ENCODE measurements at regions not wholly inside any gene's neighbourhood (a gene's known extent, or its start where the extent isn't known, plus 50 kb on each side); places are given as distances from the start of the nearest gene placed in this dataset.

DNA sequence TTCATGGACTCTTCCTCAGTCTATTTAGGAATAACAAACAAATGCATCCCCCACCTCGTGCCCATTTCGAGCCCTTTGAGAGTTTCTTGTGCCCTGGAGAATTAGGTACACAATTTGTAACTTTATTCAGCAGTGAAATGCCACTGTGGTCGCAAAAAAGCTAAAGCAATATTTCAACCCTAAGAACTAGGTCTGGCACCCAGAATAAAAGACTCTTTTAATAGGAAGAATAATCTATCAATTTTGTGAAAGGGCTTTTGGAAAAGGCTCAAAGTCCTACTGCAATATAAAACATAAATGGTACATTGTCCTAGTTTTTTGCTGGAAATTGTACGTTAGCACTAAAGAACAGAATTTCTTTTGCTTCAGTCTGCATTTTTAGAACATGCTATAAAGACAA lies 304.6 kb upstream of the TENM3 start:
- Histone ChIP-seq H3K4me1 (ENCODE audit: control insufficient read depth in 1 of 2, insufficient read depth in 2 of 2, low read length in 2 of 2) (no peaks in the 10 kb centered on the region), H2AFZ (ENCODE audit: insufficient read depth, low read length, poor library complexity) (no peak overlapping the region), H3K18ac (ENCODE audit: low read length) (no peak overlapping the region), H2BK5ac (ENCODE audit: low read depth, low read length, poor library complexity) (no peak overlapping the region), H3K79me1 (ENCODE audit: low read length) (no peaks in the 10 kb centered on the region), H3K4me2 (ENCODE audit: low read length) (no peak overlapping the region), H3K27ac (ENCODE audit: low read depth, low read length) (no peak overlapping the region), H4K8ac (ENCODE audit: low read depth, low read length) (no peak overlapping the region), H4K12ac (ENCODE audit: low read depth, low read length) (no peak overlapping the region), H3K9me3 (ENCODE audit: insufficient read depth, low read depth, low read length) (no peaks in the 10 kb centered on the region), H2BK120ac (ENCODE audit: insufficient read depth, low read length, poor library complexity) (no peak overlapping the region), H3K4ac (ENCODE audit: low read depth, low read length) (no peak overlapping the region), H4K91ac (ENCODE audit: low read depth, low read length) (no peak overlapping the region), H3K23ac (ENCODE audit: low read length) (no peak overlapping the region), H2AK5ac (ENCODE audit: low read length) (no peak overlapping the region), H3K9ac (ENCODE audit: low read length) (no peak overlapping the region), H3K27me3 (ENCODE audit: insufficient read depth, low read length) (no peaks in the 10 kb centered on the region), H2BK12ac (ENCODE audit: low read length) (no peak overlapping the region), H3K36me3 (ENCODE audit: control insufficient read depth in 1 of 2, insufficient read depth in 2 of 2, low read length in 2 of 2) (no peaks in the 10 kb centered on the region), H3K14ac (ENCODE audit: low read length) (no peak overlapping the region), H3K4me3 (ENCODE audit: low read depth, low read length) (no peak overlapping the region), H3K79me2 (ENCODE audit: control insufficient read depth, insufficient read depth, low read length, poor library complexity) (no peaks in the 10 kb centered on the region)
- DNase-seq: no peak
- no CpG with 5 or more reads among the region's 4 CpGs for WGBS (ENCODE audit: extremely low coverage, insufficient coverage, insufficient read length)

DNA sequence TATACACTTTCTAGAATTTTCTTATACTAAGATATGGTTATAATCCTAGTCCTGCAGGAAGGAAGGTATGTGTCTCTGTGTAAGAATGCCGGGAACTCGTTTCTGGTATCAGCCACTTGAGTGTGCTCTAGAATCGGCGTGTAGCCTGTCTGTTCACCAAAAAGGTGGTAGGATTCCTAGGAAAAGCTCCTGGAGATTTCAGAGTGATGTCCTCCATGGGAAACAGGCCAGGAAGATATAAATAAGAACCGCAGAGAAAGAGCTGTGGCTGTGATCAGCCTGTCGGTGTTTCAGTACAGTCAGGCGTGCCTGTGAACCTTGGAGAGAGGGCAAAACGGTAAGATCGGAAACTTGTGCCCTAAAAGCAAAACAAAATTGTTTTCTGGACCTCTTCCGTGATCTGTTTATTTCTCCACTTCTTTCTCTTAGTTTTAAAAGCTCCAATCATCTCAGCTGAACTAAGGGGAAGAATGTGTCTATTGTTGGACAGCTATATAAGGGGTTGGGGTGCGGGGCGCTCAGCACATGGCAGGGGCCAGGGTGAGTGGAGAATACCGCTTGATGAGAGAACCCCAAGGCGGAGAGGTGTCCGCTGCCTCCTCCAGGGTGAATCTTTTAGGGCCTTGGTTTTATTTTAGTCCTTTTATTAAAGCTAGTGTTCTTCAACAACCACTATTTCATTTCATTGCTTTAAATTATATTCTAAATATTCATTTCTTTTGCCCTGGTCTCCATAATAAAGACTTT lies 303.8 kb upstream of the TENM3 start:
- no peak overlapping the region for H2BK120ac ChIP-seq (ENCODE audit: insufficient read depth, low read length, poor library complexity)
- H4K12ac ChIP-seq (ENCODE audit: low read depth, low read length): no peak overlapping the region
- peak overlapping the region; percentile 68 for H4K91ac ChIP-seq (ENCODE audit: low read depth, low read length)
- no peak overlapping the region for H3K4ac ChIP-seq (ENCODE audit: low read depth, low read length)
- H3K36me3 ChIP-seq (ENCODE audit: control insufficient read depth in 1 of 2, insufficient read depth in 2 of 2, low read length in 2 of 2): no peaks in the 10 kb centered on the region
- no peaks in the 10 kb centered on the region for H3K4me1 ChIP-seq (ENCODE audit: control insufficient read depth in 1 of 2, insufficient read depth in 2 of 2, low read length in 2 of 2)
- no peak overlapping the region for H3K4me3 ChIP-seq (ENCODE audit: low read depth, low read length)
- H4K8ac ChIP-seq (ENCODE audit: low read depth, low read length): no peak overlapping the region
- no peak overlapping the region for H3K4me2 ChIP-seq (ENCODE audit: low read length)
- no peak overlapping the region for H3K9ac ChIP-seq (ENCODE audit: low read length)
- WGBS (ENCODE audit: extremely low coverage, insufficient coverage, insufficient read length): no CpG with 5 or more reads among the region's 15 CpGs
- no peaks in the 10 kb centered on the region for H3K79me1 ChIP-seq (ENCODE audit: low read length)
- peak overlapping the region; percentile 40 for H2BK5ac ChIP-seq (ENCODE audit: low read depth, low read length, poor library complexity)
- no peak overlapping the region for H3K27ac ChIP-seq (ENCODE audit: low read depth, low read length)
- no peaks in the 10 kb centered on the region for H3K27me3 ChIP-seq (ENCODE audit: insufficient read depth, low read length)
- H3K18ac ChIP-seq (ENCODE audit: low read length): no peak overlapping the region
- no peak overlapping the region for H3K23ac ChIP-seq (ENCODE audit: low read length)
- no peak overlapping the region for H2AFZ ChIP-seq (ENCODE audit: insufficient read depth, low read length, poor library complexity)
- H2AK5ac ChIP-seq (ENCODE audit: low read length): no peak overlapping the region
- no peaks in the 10 kb centered on the region for H3K79me2 ChIP-seq (ENCODE audit: control insufficient read depth, insufficient read depth, low read length, poor library complexity)
- peak in 1 of 2 donors; percentile 27 for DNase-seq
- H2BK12ac ChIP-seq (ENCODE audit: low read length): no peak overlapping the region
- no peaks in the 10 kb centered on the region for H3K9me3 ChIP-seq (ENCODE audit: insufficient read depth, low read depth, low read length)
- no peak overlapping the region for H3K14ac ChIP-seq (ENCODE audit: low read length)

DNA sequence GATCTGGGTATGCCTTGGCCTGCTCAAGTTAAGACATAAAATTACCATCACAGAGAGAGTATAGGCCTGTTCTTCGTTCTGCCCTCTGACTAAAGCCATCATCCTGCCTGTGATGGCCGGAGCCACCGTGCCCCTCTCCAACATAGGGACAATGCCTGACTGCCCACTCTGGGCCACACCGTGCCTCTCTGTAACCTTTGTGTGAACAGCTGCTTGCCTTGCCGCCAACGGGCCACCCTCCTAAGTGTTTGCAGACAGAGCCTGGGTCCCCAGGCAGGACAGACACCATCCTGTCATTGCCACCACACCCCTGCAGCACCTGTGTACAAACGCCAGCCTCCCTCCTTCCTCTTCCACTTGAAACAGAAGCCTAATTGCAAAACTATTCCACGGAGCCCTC lies 298.7 kb upstream of the TENM3 start:
- no peak overlapping the region for H3K4me3 ChIP-seq (ENCODE audit: low read depth, low read length)
- H3K36me3 ChIP-seq (ENCODE audit: control insufficient read depth in 1 of 2, insufficient read depth in 2 of 2, low read length in 2 of 2): no peaks in the 10 kb centered on the region
- no peak overlapping the region for H4K91ac ChIP-seq (ENCODE audit: low read depth, low read length)
- no peak overlapping the region for H2BK120ac ChIP-seq (ENCODE audit: insufficient read depth, low read length, poor library complexity)
- no peak overlapping the region for H4K8ac ChIP-seq (ENCODE audit: low read depth, low read length)
- H3K27ac ChIP-seq (ENCODE audit: low read depth, low read length): no peak overlapping the region
- no peaks in the 10 kb centered on the region for H3K9me3 ChIP-seq (ENCODE audit: insufficient read depth, low read depth, low read length)
- WGBS (ENCODE audit: extremely low coverage, insufficient coverage, insufficient read length): no CpG with 5 or more reads among the region's 8 CpGs
- no peak overlapping the region for H3K9ac ChIP-seq (ENCODE audit: low read length)
- no peaks in the 10 kb centered on the region for H3K27me3 ChIP-seq (ENCODE audit: insufficient read depth, low read length)
- H2BK5ac ChIP-seq (ENCODE audit: low read depth, low read length, poor library complexity): no peak overlapping the region
- no peak overlapping the region for H4K12ac ChIP-seq (ENCODE audit: low read depth, low read length)
- H3K79me2 ChIP-seq (ENCODE audit: control insufficient read depth, insufficient read depth, low read length, poor library complexity): no peaks in the 10 kb centered on the region
- H3K18ac ChIP-seq (ENCODE audit: low read length): no peak overlapping the region
- no peak overlapping the region for H3K4ac ChIP-seq (ENCODE audit: low read depth, low read length)
- no peaks in the 10 kb centered on the region for H3K79me1 ChIP-seq (ENCODE audit: low read length)
- no peak overlapping the region for H2AK5ac ChIP-seq (ENCODE audit: low read length)
- no peak for DNase-seq
- no peak overlapping the region for H3K4me2 ChIP-seq (ENCODE audit: low read length)
- H2BK12ac ChIP-seq (ENCODE audit: low read length): no peak overlapping the region
- H2AFZ ChIP-seq (ENCODE audit: insufficient read depth, low read length, poor library complexity): no peak overlapping the region
- H3K4me1 ChIP-seq (ENCODE audit: control insufficient read depth in 1 of 2, insufficient read depth in 2 of 2, low read length in 2 of 2): no peaks in the 10 kb centered on the region
- H3K23ac ChIP-seq (ENCODE audit: low read length): no peak overlapping the region
- no peak overlapping the region for H3K14ac ChIP-seq (ENCODE audit: low read length)

DNA sequence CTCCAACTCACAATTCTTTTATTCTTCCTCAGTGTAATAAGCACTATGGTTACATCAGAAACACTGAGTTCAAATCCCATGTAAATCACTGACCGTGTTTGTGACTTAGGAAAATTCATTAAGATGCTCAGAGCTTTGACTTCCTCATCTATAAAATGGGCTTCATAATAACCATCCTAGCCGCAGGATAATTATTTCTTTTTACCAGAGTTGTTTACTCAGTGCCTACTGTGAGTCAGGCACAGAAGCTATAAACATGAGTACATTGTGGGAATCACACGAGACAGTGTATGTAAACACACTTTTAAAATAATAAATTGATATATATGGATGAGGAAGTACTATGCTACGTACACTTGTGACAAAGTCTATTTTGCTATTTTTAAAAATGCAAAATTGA lies 296.3 kb upstream of the TENM3 start:
- no peak overlapping the region for H3K27ac ChIP-seq (ENCODE audit: low read depth, low read length)
- no peak overlapping the region for H2BK12ac ChIP-seq (ENCODE audit: low read length)
- H2AFZ ChIP-seq (ENCODE audit: insufficient read depth, low read length, poor library complexity): no peak overlapping the region
- no peaks in the 10 kb centered on the region for H3K36me3 ChIP-seq (ENCODE audit: control insufficient read depth in 1 of 2, insufficient read depth in 2 of 2, low read length in 2 of 2)
- H3K27me3 ChIP-seq (ENCODE audit: insufficient read depth, low read length): no peaks in the 10 kb centered on the region
- H3K4me2 ChIP-seq (ENCODE audit: low read length): no peak overlapping the region
- H3K9ac ChIP-seq (ENCODE audit: low read length): no peak overlapping the region
- H3K79me2 ChIP-seq (ENCODE audit: control insufficient read depth, insufficient read depth, low read length, poor library complexity): no peaks in the 10 kb centered on the region
- no peak overlapping the region for H3K14ac ChIP-seq (ENCODE audit: low read length)
- no peak overlapping the region for H2BK120ac ChIP-seq (ENCODE audit: insufficient read depth, low read length, poor library complexity)
- H3K23ac ChIP-seq (ENCODE audit: low read length): no peak overlapping the region
- no peak overlapping the region for H4K8ac ChIP-seq (ENCODE audit: low read depth, low read length)
- H3K4me3 ChIP-seq (ENCODE audit: low read depth, low read length): no peak overlapping the region
- no peaks in the 10 kb centered on the region for H3K79me1 ChIP-seq (ENCODE audit: low read length)
- H2AK5ac ChIP-seq (ENCODE audit: low read length): no peak overlapping the region
- no peaks in the 10 kb centered on the region for H3K4me1 ChIP-seq (ENCODE audit: control insufficient read depth in 1 of 2, insufficient read depth in 2 of 2, low read length in 2 of 2)
- WGBS (ENCODE audit: extremely low coverage, insufficient coverage, insufficient read length): no CpG with 5 or more reads among the region's 4 CpGs
- no peak overlapping the region for H4K12ac ChIP-seq (ENCODE audit: low read depth, low read length)
- no peak for DNase-seq
- no peak overlapping the region for H3K4ac ChIP-seq (ENCODE audit: low read depth, low read length)
- no peak overlapping the region for H4K91ac ChIP-seq (ENCODE audit: low read depth, low read length)
- H3K9me3 ChIP-seq (ENCODE audit: insufficient read depth, low read depth, low read length): no peaks in the 10 kb centered on the region
- no peak overlapping the region for H3K18ac ChIP-seq (ENCODE audit: low read length)
- no peak overlapping the region for H2BK5ac ChIP-seq (ENCODE audit: low read depth, low read length, poor library complexity)
